GM23338 (cell line): ENCODE measurements at regions not wholly inside any gene's neighbourhood (a gene's known extent, or its start where the extent isn't known, plus 50 kb on each side); places are given as distances from the start of the nearest gene placed in this dataset.

Experiments
- ATAC-seq: fragments of 200-7000 bp; cut with Tn5 transposase; 3 replicates; pipeline ENCODE4 v1.9.1; 2020
- DNase-seq: peaks from one replicate; pipeline ENCODE4 v3.0.0-alpha.2; 2015; ENCODE audit warnings: low spot score
- H2AFZ ChIP-seq: fragments of 200-600 bp; sonication (generic); 2 replicates; pipeline ENCODE4 v1.8.0; 2016; ENCODE audit warnings: antibody characterized with exemption, mild to moderate bottlenecking, moderate library complexity
- H3F3A ChIP-seq: fragments of 200-600 bp; sonication (generic); replicated peaks from 2 replicates; pipeline ENCODE4 v1.8.0; 2017; ENCODE audit warnings: antibody characterized with exemption, mixed run types, low read depth
- H3K27ac ChIP-seq: fragments of 200-600 bp; sonication (generic); 2 replicates; pipeline ENCODE4 v1.6.1; 2016; ENCODE audit warnings: low read depth
- H3K27me3 ChIP-seq: fragments of 200-600 bp; sonication (generic); 2 replicates; pipeline ENCODE4 v1.8.0; 2016; ENCODE audit warnings: mild to moderate bottlenecking, mixed run types, moderate library complexity; ENCODE audit not compliant: insufficient read depth
- H3K36me3 ChIP-seq: fragments of 200-600 bp; sonication (generic); 2 replicates; pipeline ENCODE4 v1.8.0; 2016; ENCODE audit warnings: mild to moderate bottlenecking; ENCODE audit not compliant: insufficient read depth
- H3K4me1 ChIP-seq: fragments of 200-600 bp; sonication (generic); 2 replicates; pipeline ENCODE4 v1.8.0; 2016; ENCODE audit warnings: mild to moderate bottlenecking, moderate library complexity; ENCODE audit not compliant: insufficient read depth
- H3K4me2 ChIP-seq: fragments of 200-600 bp; sonication (generic); 2 replicates; pipeline ENCODE4 v1.7.1; 2017; ENCODE audit warnings: mixed run types
- H3K4me3 ChIP-seq: fragments of 200-600 bp; sonication (generic); 2 replicates; pipeline ENCODE4 v1.6.1; 2016; ENCODE audit warnings: mixed run types
- H3K79me2 ChIP-seq: fragments of 200-600 bp; sonication (generic); replicated peaks from 2 replicates; pipeline ENCODE4 v1.8.0; 2017; ENCODE audit warnings: mild to moderate bottlenecking; ENCODE audit not compliant: insufficient read depth
- H3K9me2 ChIP-seq: fragments of 200-600 bp; sonication (generic); 2 replicates; pipeline ENCODE4 v1.8.0; 2017; ENCODE audit not compliant: insufficient read depth
- H4K20me1 ChIP-seq: fragments of 200-600 bp; sonication (generic); replicated peaks from 2 replicates; pipeline ENCODE4 v1.8.0; 2017; ENCODE audit warnings: mild to moderate bottlenecking; ENCODE audit not compliant: insufficient read depth
- H3K27ac Mint-ChIP-seq: 2 replicates; pipeline ENCODE4 v1.8.0; 2020; ENCODE audit warnings: inconsistent platforms, mild to moderate bottlenecking, moderate library complexity, mixed read lengths
- H3K27me3 Mint-ChIP-seq: 3 replicates; pipeline ENCODE4 v1.8.0; 2022; ENCODE audit warnings: low read depth, mild to moderate bottlenecking, moderate library complexity, mixed read lengths, inconsistent platforms; ENCODE audit not compliant: insufficient read depth, poor library complexity
- H3K36me3 Mint-ChIP-seq: 3 replicates; pipeline ENCODE4 v1.8.0; 2021; ENCODE audit warnings: low read depth, mild to moderate bottlenecking, inconsistent platforms, moderate library complexity, mixed read lengths
- H3K4me1 Mint-ChIP-seq: 3 replicates; pipeline ENCODE4 v1.8.0; 2020; ENCODE audit warnings: mild to moderate bottlenecking, inconsistent platforms, mixed read lengths
- H3K4me3 Mint-ChIP-seq: 3 replicates; pipeline ENCODE4 v1.8.0; 2021; ENCODE audit warnings: moderate library complexity, mild to moderate bottlenecking, inconsistent platforms, mixed read lengths
- H3K9me3 Mint-ChIP-seq: 3 replicates; pipeline ENCODE4 v1.8.0; 2020; ENCODE audit warnings: moderate library complexity, mild to moderate bottlenecking, inconsistent platforms, mixed read lengths
- CREB1 ChIP-seq: fragments of 250-450 bp; sonication (Bioruptor Pico); IDR thresholded peaks from 2 replicates; pipeline ENCODE4 v1.5.0; 2020; ENCODE audit warnings: low read depth, mild to moderate bottlenecking, moderate library complexity
- CTCF ChIP-seq, 2 experiments: fragments of 200-600 bp in 1 of 2; sonication (generic) in 1 of 2; conservative IDR thresholded peaks; 2 replicates each; pipeline versions ENCODE4 v1.5.1 to v1.6.1; 2016 to 2017; ENCODE audit warnings: antibody characterized with exemption in 2 of 2, low read depth in 2 of 2, mild to moderate bottlenecking in 2 of 2, moderate library complexity in 1 of 2
- ETS1 ChIP-seq: IDR thresholded peaks from 2 replicates; pipeline ENCODE4 v1.6.1; 2016; ENCODE audit warnings: antibody characterized with exemption
- EZH2 ChIP-seq: fragments of 200-600 bp; sonication (generic); IDR thresholded peaks from one replicate; pipeline ENCODE4 v1.8.0; 2017; ENCODE audit warnings: antibody characterized with exemption, mild to moderate bottlenecking, low read depth; ENCODE audit not compliant: unreplicated experiment
- EZH2phosphoT487 ChIP-seq: fragments of 200-600 bp; sonication (generic); IDR thresholded peaks from one replicate; pipeline ENCODE4 v1.8.1; 2018; ENCODE audit warnings: antibody characterized with exemption; ENCODE audit not compliant: unreplicated experiment
- NANOG ChIP-seq: IDR thresholded peaks from 2 replicates; pipeline ENCODE4 v1.6.1; 2016; ENCODE audit warnings: antibody characterized with exemption, borderline replicate concordance
- POLR2AphosphoS5 ChIP-seq: IDR thresholded peaks from 2 replicates; pipeline ENCODE4 v1.6.1; 2016; ENCODE audit warnings: antibody characterized with exemption, low read depth
- REST ChIP-seq: IDR thresholded peaks from one replicate; pipeline ENCODE4 v1.6.1; 2018; ENCODE audit warnings: antibody characterized with exemption; ENCODE audit not compliant: unreplicated experiment
- STAT1 ChIP-seq: IDR thresholded peaks from one replicate; pipeline ENCODE4 v1.6.1; 2016; ENCODE audit warnings: antibody characterized with exemption; ENCODE audit not compliant: unreplicated experiment
- ZNF114 ChIP-seq: fragments of 250-450 bp; sonication (Bioruptor Pico); IDR thresholded peaks from 2 replicates; pipeline ENCODE4 v1.5.0; 2020; ENCODE audit warnings: mild to moderate bottlenecking, moderate library complexity
- ZNF331 ChIP-seq: fragments of 250-450 bp; sonication (Bioruptor Pico); IDR thresholded peaks from 2 replicates; pipeline ENCODE4 v1.5.0; 2020; ENCODE audit warnings: low read depth, mild to moderate bottlenecking, moderate library complexity

GRCh38 chr1:98402860-98403259 is 258.7 kb upstream of the SNX7 start (continued):
- no peak for TF ChIP-seq CTCF (conservative IDR thresholded peaks at IDR 0.05; ENCODE audit: low read depth in 2 of 2)
- TF ChIP-seq STAT1, result no peak
- no peak for TF ChIP-seq NANOG
- no peak for TF ChIP-seq CREB1 (CRISPR knock-in tag)
- TF ChIP-seq EZH2phosphoT487, result no peak
- TF ChIP-seq ZNF331, result no peak

GRCh38 chr1:98400446-98400845 is 261.1 kb upstream of the SNX7 start:
- Histone ChIP-seq H3K36me3 (no peaks in the 10 kb centered on the region), H3K4me1 (no peaks in the 10 kb centered on the region), H3K27ac (no peak overlapping the region), H3K4me2 (no peak overlapping the region), H2AFZ (no peak overlapping the region), H3K4me3 (no peak overlapping the region), H3F3A (no peaks in the 10 kb centered on the region), H3K79me2 (no peaks in the 10 kb centered on the region), H4K20me1 (no peaks in the 10 kb centered on the region), H3K9me2 (no peaks in the 10 kb centered on the region), H3K27me3 (no peaks in the 10 kb centered on the region)
- H3K27me3 Mint-ChIP-seq, result no peaks in the 10 kb centered on the region
- H3K4me1 Mint-ChIP-seq, result no peaks in the 10 kb centered on the region
- DNase-seq (no peak), ATAC-seq (no peak)
- no peaks in the 10 kb centered on the region for H3K9me3 Mint-ChIP-seq
- no peak overlapping the region for H3K27ac Mint-ChIP-seq
- H3K4me3 Mint-ChIP-seq, result no peak overlapping the region
- H3K36me3 Mint-ChIP-seq, result no peaks in the 10 kb centered on the region
- TF ChIP-seq EZH2 (no peak), CTCF (conservative IDR thresholded peaks at IDR 0.05; ENCODE audit: low read depth in 2 of 2) (no peak), ZNF114 (CRISPR knock-in tag) (no peak), POLR2AphosphoS5 (no peak), ETS1 (no peak), REST (no peak), CREB1 (CRISPR knock-in tag) (no peak), ZNF331 (no peak), NANOG (no peak), EZH2phosphoT487 (no peak)
